Stomach smooth muscle (tissue), 2 donors: ENCODE measurements at regions not wholly inside any gene's neighbourhood (a gene's known extent, or its start where the extent isn't known, plus 50 kb on each side); places are given as distances from the start of the nearest gene placed in this dataset.

Source experiments
- H3K27ac ChIP-seq: one replicate; pipeline ENCODE4 v1.7.0; 2013; ENCODE audit warnings: mild to moderate bottlenecking, low read length, inconsistent platforms
- H3K27me3 ChIP-seq, 2 donors: one replicate each; pipeline ENCODE4 v1.7.0; 2013; ENCODE audit warnings: low read length in 2 of 2; ENCODE audit not compliant: insufficient read depth in 2 of 2, control insufficient read depth in 1 of 2
- H3K36me3 ChIP-seq, 2 donors: one replicate each; pipeline ENCODE4 v1.7.0; 2013; ENCODE audit warnings: low read length in 2 of 2; ENCODE audit not compliant: control insufficient read depth in 2 of 2, insufficient read depth in 2 of 2
- H3K4me1 ChIP-seq: one replicate; pipeline ENCODE4 v1.7.0; 2013; ENCODE audit warnings: low read length; ENCODE audit not compliant: control insufficient read depth, insufficient read depth
- H3K4me3 ChIP-seq, 2 donors: one replicate each; pipeline ENCODE4 v1.7.0; 2013; ENCODE audit warnings: low read length in 2 of 2
- H3K9ac ChIP-seq, 2 donors: one replicate each; pipeline ENCODE4 v1.7.0; 2013; ENCODE audit warnings: low read length in 2 of 2, mild to moderate bottlenecking in 1 of 2
- H3K9me3 ChIP-seq, 2 donors: one replicate each; pipeline ENCODE4 v1.7.0; 2013; ENCODE audit warnings: low read length in 2 of 2; ENCODE audit not compliant: control insufficient read depth in 2 of 2
- donor health status: healthy.
- donor health status: Pancreatic carcinoma.

DNA sequence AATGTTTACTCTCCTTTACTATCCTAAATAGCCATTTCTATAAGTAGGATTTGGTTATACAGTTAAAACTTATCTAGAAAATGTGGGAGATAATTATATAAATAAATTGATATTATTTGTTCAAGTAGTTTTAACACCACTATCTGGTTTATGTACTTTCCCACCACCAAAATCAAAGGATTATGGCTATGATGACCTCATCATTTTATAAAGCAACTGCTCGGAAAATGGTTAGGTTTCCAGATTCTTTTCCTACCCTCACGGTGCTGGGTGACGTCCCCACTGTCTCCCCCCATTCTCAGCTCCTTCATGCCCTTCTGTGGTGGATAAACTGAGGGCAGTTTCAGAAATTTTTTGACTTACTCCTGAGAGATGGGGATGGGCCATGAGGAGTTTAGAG lies 1011.8 kb upstream of the ADGRL4 start:
- Histone ChIP-seq H3K27ac (no peak overlapping the region), H3K36me3 (no peaks in the 10 kb centered on the region), H3K9me3 (no peaks in the 10 kb centered on the region), H3K4me3 (no peak overlapping the region), H3K4me1 (no peaks in the 10 kb centered on the region), H3K9ac (no peak overlapping the region), H3K27me3 (no peaks in the 10 kb centered on the region)

DNA sequence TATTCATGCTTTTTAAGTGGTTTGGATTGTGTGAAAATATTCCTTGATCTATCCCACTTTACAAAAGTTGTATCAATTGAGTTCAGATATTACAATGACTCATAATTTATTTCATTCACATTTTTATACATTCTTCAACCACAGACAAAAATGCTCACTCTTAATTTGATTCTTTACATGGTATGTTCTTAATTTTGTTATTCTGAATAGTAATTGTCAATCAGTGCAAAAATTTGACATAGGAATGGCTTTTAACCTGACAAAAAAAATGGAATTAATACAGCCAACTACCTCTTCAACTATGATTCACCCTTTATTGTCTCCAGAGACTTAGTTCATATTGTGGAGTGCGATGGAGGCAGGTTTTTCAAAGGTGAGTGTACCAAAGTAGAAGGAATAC lies 1002.4 kb upstream of the ADGRL4 start:
- no peaks in the 10 kb centered on the region for H3K36me3 ChIP-seq
- H3K9ac ChIP-seq, result no peak overlapping the region
- H3K9me3 ChIP-seq, result no peaks in the 10 kb centered on the region
- no peaks in the 10 kb centered on the region for H3K4me1 ChIP-seq
- H3K4me3 ChIP-seq, result no peak overlapping the region
- H3K27ac ChIP-seq, result no peak overlapping the region
- no peaks in the 10 kb centered on the region for H3K27me3 ChIP-seq

DNA sequence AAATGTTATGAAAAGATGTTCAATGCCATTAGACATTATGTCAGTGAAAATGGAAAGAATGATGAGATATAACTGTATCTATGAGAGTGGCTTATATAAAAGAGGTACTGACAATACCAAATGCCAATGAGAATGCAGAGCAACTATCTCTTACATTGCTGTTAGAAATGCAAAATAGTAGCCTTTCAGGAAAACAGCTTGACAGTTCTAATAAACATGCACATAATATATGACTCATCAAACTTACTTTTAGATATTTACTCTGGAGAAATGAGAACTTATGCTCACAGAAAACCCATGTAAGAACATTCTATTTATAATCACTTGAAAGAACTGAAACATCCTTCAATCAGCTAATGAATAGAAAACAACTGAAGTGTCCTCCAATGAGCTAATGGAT lies 996.7 kb upstream of the ADGRL4 start:
- no peaks in the 10 kb centered on the region for H3K27me3 ChIP-seq
- no peaks in the 10 kb centered on the region for H3K36me3 ChIP-seq
- H3K9ac ChIP-seq, result no peak overlapping the region
- H3K27ac ChIP-seq, result no peak overlapping the region
- H3K9me3 ChIP-seq, result no peaks in the 10 kb centered on the region
- no peaks in the 10 kb centered on the region for H3K4me1 ChIP-seq
- H3K4me3 ChIP-seq, result no peak overlapping the region

DNA sequence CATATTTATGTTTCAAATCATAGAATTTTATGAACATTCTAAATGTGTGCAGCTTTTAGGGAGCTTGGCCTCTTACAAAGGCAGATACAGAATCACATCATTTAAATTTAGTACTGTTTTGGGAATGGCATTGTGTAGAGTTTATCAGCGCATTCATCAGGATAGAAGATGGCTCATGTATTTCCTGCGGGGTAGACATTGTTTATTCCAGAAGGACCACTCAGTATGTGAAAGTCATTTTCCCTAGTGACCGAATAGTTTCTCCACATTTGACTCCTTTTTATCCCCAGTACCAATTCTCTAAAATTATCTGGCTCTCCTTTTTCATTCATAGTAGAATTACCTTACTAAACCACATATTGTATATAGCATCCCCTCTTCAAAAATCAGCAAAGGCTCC lies 981.9 kb upstream of the ADGRL4 start:
- Histone ChIP-seq H3K27ac (no peak overlapping the region), H3K27me3 (no peaks in the 10 kb centered on the region), H3K4me3 (no peak overlapping the region), H3K9ac (no peak overlapping the region), H3K4me1 (no peaks in the 10 kb centered on the region), H3K36me3 (no peaks in the 10 kb centered on the region), H3K9me3 (no peaks in the 10 kb centered on the region)

DNA sequence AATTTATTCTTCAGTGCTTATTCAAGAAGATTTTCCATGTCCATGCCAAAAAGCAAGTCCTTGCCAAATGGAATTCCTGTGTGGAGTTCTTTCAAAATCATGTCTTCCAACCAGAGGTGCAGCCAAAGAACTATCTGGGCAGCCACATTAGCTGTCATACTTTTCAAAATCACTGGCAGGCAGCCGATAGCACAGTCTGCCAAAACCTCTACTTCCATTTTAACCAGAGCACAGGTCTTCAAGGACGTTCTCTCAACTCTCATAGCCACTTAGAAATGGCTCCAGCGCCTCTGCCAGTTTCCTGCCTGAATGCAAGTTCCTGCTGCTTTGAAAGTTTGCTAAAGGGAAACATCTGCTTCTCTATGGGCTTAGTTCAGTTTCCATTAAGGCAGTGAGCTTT lies 975.7 kb upstream of the ADGRL4 start:
- Histone ChIP-seq H3K9ac (no peak overlapping the region), H3K9me3 (no peaks in the 10 kb centered on the region), H3K27ac (no peak overlapping the region), H3K4me1 (no peaks in the 10 kb centered on the region), H3K36me3 (no peaks in the 10 kb centered on the region), H3K27me3 (no peaks in the 10 kb centered on the region), H3K4me3 (no peak overlapping the region)

DNA sequence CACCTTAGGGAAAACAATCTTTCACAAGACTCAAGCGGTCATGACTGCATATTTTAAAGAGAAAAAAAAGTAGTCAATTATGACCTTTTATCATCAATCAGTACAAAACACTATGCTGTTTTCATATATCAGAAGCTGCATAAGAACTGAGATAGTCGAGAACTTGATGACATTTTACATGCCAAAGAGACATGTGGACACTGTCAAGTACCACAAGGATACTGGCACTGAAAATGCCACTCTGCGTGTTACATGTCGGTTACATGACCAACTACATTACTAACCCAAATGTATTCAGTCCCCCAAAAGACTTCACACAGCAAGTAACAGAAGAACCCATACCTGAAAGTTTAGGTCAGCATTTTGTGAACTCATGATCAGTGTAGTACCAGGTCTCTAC lies 975.0 kb upstream of the ADGRL4 start:
- Histone ChIP-seq H3K27ac (no peak overlapping the region), H3K36me3 (no peaks in the 10 kb centered on the region), H3K4me3 (no peak overlapping the region), H3K27me3 (no peaks in the 10 kb centered on the region), H3K9me3 (no peaks in the 10 kb centered on the region), H3K4me1 (no peaks in the 10 kb centered on the region), H3K9ac (no peak overlapping the region)

DNA sequence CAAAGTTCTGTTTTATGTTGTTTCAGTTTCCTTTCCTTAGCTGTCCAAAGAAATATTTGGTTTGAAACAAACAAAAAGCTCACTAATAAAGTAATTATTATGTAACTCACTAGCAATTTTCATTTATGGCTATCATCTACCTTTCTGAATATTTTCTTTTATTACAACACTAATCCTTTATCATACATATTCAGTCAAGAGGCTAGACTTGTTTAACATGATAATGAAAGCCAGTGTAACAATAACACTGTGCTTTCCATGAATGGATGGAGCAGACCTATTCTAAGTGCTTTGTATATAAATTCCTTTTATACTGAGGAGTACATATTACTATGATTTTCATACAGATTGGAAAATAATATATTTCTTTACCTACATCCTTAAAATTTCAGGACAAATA lies 972.8 kb upstream of the ADGRL4 start:
- H3K4me3 ChIP-seq, result peak overlapping the region in 1 of 2 donors; percentile 43
- no peak overlapping the region for H3K27ac ChIP-seq
- no peak overlapping the region for H3K9ac ChIP-seq

DNA sequence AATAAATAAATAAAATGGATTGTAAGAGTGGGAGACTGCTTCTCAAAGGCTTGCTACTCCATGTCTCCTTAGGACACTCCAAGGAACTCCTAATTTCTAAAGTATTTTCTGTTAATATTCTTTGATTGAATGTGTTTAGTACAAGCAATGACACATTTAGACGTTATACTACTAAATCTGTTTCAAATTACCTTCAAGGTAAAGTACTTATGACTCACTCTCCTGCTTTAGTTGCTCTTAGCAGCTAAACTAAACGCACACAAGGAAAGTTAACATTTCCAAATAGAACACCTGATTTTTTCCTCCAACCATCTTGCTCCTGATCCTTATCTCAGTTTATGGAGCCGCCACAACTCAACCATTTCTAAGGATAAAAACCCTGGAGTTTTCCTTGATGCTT lies 969.8 kb upstream of the ADGRL4 start:
- Histone ChIP-seq H3K27me3 (no peaks in the 10 kb centered on the region), H3K36me3 (no peaks in the 10 kb centered on the region), H3K9me3 (no peaks in the 10 kb centered on the region), H3K4me1 (no peaks in the 10 kb centered on the region), H3K4me3 (no peak overlapping the region), H3K9ac (no peak overlapping the region), H3K27ac (no peak overlapping the region)

More for the DNA sequence above, 972.8 kb upstream of the ADGRL4 start:
- Histone ChIP-seq H3K27me3 (no peaks in the 10 kb centered on the region), H3K36me3 (no peaks in the 10 kb centered on the region), H3K9me3 (no peaks in the 10 kb centered on the region), H3K4me1 (no peaks in the 10 kb centered on the region)

DNA sequence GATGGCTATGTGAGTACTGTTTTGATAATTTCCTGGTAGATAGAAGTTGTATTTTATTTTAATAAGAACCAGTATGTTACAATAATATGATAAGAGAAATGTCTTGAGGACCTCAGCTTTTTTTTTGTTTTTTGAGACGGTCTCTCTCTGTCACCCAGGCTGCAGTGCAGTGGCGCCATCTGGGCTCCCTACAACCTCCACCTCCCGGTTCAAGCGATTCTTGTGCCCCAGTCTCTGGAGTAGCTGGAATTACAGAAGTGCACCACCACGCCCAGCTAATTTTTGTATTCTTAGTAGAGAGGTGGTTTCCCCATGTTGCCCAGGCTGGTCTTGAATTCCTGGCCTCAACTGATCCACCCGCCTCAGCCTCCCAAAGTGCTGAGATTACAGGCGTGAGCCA lies 968.1 kb upstream of the ADGRL4 start:
- Histone ChIP-seq H3K36me3 (no peaks in the 10 kb centered on the region), H3K4me1 (no peaks in the 10 kb centered on the region), H3K27me3 (no peaks in the 10 kb centered on the region), H3K9ac (no peak overlapping the region), H3K9me3 (no peaks in the 10 kb centered on the region), H3K27ac (no peak overlapping the region), H3K4me3 (no peak overlapping the region)

DNA sequence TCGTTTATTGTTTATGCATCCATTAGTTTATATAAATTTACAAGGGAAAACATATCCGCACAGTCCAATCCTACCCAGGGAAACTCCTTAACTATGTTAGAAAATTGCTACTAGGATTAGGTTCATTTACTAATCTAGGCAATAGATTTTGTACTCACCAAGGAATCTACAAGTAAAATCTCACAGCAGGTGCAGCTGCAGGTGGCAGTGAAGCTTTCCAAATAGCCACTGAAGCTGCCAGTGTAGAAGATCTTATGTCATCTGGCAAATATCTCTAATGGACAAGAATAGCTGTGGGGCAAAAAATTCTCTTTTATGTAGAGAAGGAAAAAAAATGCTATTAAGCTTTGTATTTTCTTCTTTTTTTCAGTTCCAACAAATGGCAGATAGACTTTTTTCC lies 963.4 kb upstream of the ADGRL4 start:
- Histone ChIP-seq H3K27ac (no peak overlapping the region), H3K36me3 (no peaks in the 10 kb centered on the region)

DNA sequence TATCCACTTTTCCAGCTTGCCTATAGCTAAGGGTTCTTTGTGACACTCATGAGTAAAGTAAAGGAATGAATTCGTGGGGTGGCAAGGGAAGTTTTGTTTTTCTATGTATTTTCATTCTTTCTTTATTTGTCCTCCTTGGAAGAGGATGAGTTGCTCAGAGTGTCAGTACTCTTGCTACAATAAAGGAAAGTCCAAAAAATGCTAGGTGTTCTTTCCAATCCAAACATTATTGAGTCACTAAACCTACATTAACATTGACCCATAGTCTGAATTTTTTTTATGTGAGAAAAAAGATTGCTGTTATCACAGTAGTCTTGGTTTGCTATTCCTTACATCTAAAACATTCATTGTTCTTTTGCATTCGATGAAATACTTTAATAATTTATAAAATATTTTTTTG lies 959.9 kb upstream of the ADGRL4 start:
- no peaks in the 10 kb centered on the region for H3K4me1 ChIP-seq
- no peak overlapping the region for H3K4me3 ChIP-seq
- no peak overlapping the region for H3K27ac ChIP-seq
- no peaks in the 10 kb centered on the region for H3K36me3 ChIP-seq
- no peaks in the 10 kb centered on the region for H3K27me3 ChIP-seq
- H3K9ac ChIP-seq, result no peak overlapping the region
- no peaks in the 10 kb centered on the region for H3K9me3 ChIP-seq

More for the DNA sequence above, 963.4 kb upstream of the ADGRL4 start:
- Histone ChIP-seq H3K27me3 (no peaks in the 10 kb centered on the region), H3K9me3 (no peaks in the 10 kb centered on the region), H3K4me3 (no peak overlapping the region), H3K4me1 (no peaks in the 10 kb centered on the region), H3K9ac (no peak overlapping the region)

DNA sequence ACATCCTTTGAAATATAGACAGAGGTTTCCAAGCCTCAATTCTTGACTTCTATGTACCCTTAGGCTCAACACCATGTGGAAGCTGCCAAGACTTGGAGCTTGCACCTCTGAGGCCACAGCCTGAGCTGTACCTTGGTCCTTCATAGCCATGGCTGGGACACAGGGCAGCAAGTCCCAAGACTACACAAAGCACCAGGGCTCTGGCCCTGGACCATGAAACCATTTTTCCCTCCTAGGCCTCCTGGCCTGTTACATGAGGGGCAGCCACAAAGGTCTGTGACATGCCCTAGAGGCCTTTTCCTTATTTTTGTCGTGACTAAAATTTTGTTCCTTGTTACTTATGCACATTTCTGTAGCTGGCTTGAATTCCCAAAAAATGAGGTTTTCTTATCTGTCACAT lies 953.1 kb upstream of the ADGRL4 start:
- Histone ChIP-seq H3K27me3 (no peaks in the 10 kb centered on the region), H3K4me1 (no peaks in the 10 kb centered on the region), H3K9ac (no peak overlapping the region), H3K27ac (no peak overlapping the region), H3K4me3 (no peak overlapping the region), H3K36me3 (no peaks in the 10 kb centered on the region), H3K9me3 (peaks cover 0 to 3% of the 10 kb centered on the region in 2 donors)
